ENCODE measurements at regions not wholly inside any gene's neighbourhood (a gene's known extent, or its start where the extent isn't known, plus 50 kb on each side); places are given as distances from the start of the nearest gene placed in this dataset.

GRCh38 chr15:96225642-96226259 is 104.7 kb upstream of the NR2F2 start:
- FAIRE-seq (no peak), DNase-seq (ENCODE audit: insufficient read length, low spot score) (no peak)

- DNase-seq (ENCODE audit: insufficient read length, low spot score) (no peak), FAIRE-seq (no peak)
Observed at GRCh38 chr15:96230526-96231181, 99.8 kb upstream of the NR2F2 start.

- FAIRE-seq: no peak
- no peak for DNase-seq (ENCODE audit: insufficient read length, low spot score)
Observed at GRCh38 chr15:96232335-96232734, 98.2 kb upstream of the NR2F2 start.

- FAIRE-seq: no peak
- DNase-seq (ENCODE audit: insufficient read length, low spot score): no peak
Observed at GRCh38 chr15:96234109-96234892, 96.2 kb upstream of the NR2F2 start.

GRCh38 chr15:96237002-96237401 is 93.5 kb upstream of the NR2F2 start:
- DNase-seq (ENCODE audit: insufficient read length, low spot score): no peak
- FAIRE-seq: no peak

GRCh38 chr15:96242761-96243160 is 87.7 kb upstream of the NR2F2 start:
- DNase-seq (ENCODE audit: insufficient read length, low spot score) (no peak), FAIRE-seq (no peak)

- FAIRE-seq: no peak
- DNase-seq (ENCODE audit: insufficient read length, low spot score): no peak
Observed at GRCh38 chr15:96243701-96244100, 86.8 kb upstream of the NR2F2 start.

GRCh38 chr15:96245252-96245651 is 85.2 kb upstream of the NR2F2 start:
- DNase-seq (ENCODE audit: insufficient read length, low spot score) (no peak), FAIRE-seq (no peak)

- DNase-seq (ENCODE audit: insufficient read length, low spot score): no peak
- no peak for FAIRE-seq
Observed at GRCh38 chr15:96246057-96246456, 84.4 kb upstream of the NR2F2 start.

GRCh38 chr15:96247621-96248305 is 82.7 kb upstream of the NR2F2 start:
- DNase-seq (ENCODE audit: insufficient read length, low spot score) (no peak), FAIRE-seq (no peak)

GRCh38 chr15:96252148-96252547 is 78.4 kb upstream of the NR2F2 start:
- FAIRE-seq: no peak
- DNase-seq (ENCODE audit: insufficient read length, low spot score): no peak

GRCh38 chr15:96253006-96253747 is 77.3 kb upstream of the NR2F2 start:
- DNase-seq (ENCODE audit: insufficient read length, low spot score) (no peak), FAIRE-seq (no peak)

GRCh38 chr15:96254173-96254572 is 76.3 kb upstream of the NR2F2 start:
- no peak for FAIRE-seq
- no peak for DNase-seq (ENCODE audit: insufficient read length, low spot score)

- FAIRE-seq (no peak), DNase-seq (ENCODE audit: insufficient read length, low spot score) (no peak)
Observed at GRCh38 chr15:96255599-96255998, 74.9 kb upstream of the NR2F2 start.

- FAIRE-seq: peak; percentile 8
- DNase-seq (ENCODE audit: insufficient read length, low spot score): no peak
Observed at GRCh38 chr15:96261575-96262034, 68.9 kb upstream of the NR2F2 start.

- FAIRE-seq (no peak), DNase-seq (ENCODE audit: insufficient read length, low spot score) (no peak)
Observed at GRCh38 chr15:96262097-96262496, 68.4 kb upstream of the NR2F2 start.

- no peak for FAIRE-seq
- DNase-seq (ENCODE audit: insufficient read length, low spot score): no peak
Observed at GRCh38 chr15:96262549-96263489, 67.7 kb upstream of the NR2F2 start.

GRCh38 chr15:96264351-96264798 is 66.1 kb upstream of the NR2F2 start:
- FAIRE-seq (no peak), DNase-seq (ENCODE audit: insufficient read length, low spot score) (no peak)

GRCh38 chr15:96264801-96265515 is 65.5 kb upstream of the NR2F2 start:
- FAIRE-seq (no peak), DNase-seq (ENCODE audit: insufficient read length, low spot score) (no peak)
